ENCODE measurements at regions not wholly inside any gene's neighbourhood (a gene's known extent, or its start where the extent isn't known, plus 50 kb on each side); places are given as distances from the start of the nearest gene placed in this dataset.

GRCh38 chr5:124631874-124632550, 114.4 kb downstream of the ZNF608 start:
- Histone ChIP-seq H3K27me3 (replicated peaks; ENCODE audit: insufficient read depth, low read depth, low read length, poor library complexity) (no peaks in the 10 kb centered on the region), H3K36me3 (ENCODE audit: insufficient read depth, low read length, poor library complexity, severe bottlenecking) (no peaks in the 10 kb centered on the region), H3K9me3 (ENCODE audit: low read depth, low read length, poor library complexity, severe bottlenecking) (no peaks in the 10 kb centered on the region), H3K27ac (ENCODE audit: low read depth, low read length, poor library complexity, severe bottlenecking) (no peak overlapping the region), H3K4me3 (ENCODE audit: low read depth, low read length, poor library complexity, severe bottlenecking) (no peak overlapping the region), H3K4me1 (ENCODE audit: insufficient read depth, low read length, poor library complexity, severe bottlenecking) (no peaks in the 10 kb centered on the region)
- CTCF ChIA-PET: no interaction called here
- TF ChIP-seq CTCF (conservative IDR thresholded peaks at IDR 0.05; ENCODE audit: low read depth, low read length) (no peak), EZH2 (IDR thresholded peaks at IDR 0.05; ENCODE audit: borderline replicate concordance, low read depth, low read length, poor library complexity, severe bottlenecking) (no peak)
- intact Hi-C loops (cut with micrococcal nuclease; ENCODE audit: unreplicated experiment): no loop called here
- POLR2A ChIA-PET (ENCODE audit: low non-redundant PET): no interaction called here
- BruUV-seq (replicated peaks): no TSS peak
- DNase-seq (ENCODE audit: low spot score): no peak

GRCh38 chr5:124630767-124631704, 115.4 kb downstream of the ZNF608 start:
- Histone ChIP-seq H3K4me1 (ENCODE audit: insufficient read depth, low read length, poor library complexity, severe bottlenecking) (no peaks in the 10 kb centered on the region), H3K27me3 (replicated peaks; ENCODE audit: insufficient read depth, low read depth, low read length, poor library complexity) (no peaks in the 10 kb centered on the region), H3K9me3 (ENCODE audit: low read depth, low read length, poor library complexity, severe bottlenecking) (no peaks in the 10 kb centered on the region), H3K4me3 (ENCODE audit: low read depth, low read length, poor library complexity, severe bottlenecking) (no peak overlapping the region), H3K27ac (ENCODE audit: low read depth, low read length, poor library complexity, severe bottlenecking) (no peak overlapping the region), H3K36me3 (ENCODE audit: insufficient read depth, low read length, poor library complexity, severe bottlenecking) (no peaks in the 10 kb centered on the region)
- intact Hi-C loops (cut with micrococcal nuclease; ENCODE audit: unreplicated experiment): no loop called here
- CTCF ChIA-PET: no interaction called here
- no peak for DNase-seq (ENCODE audit: low spot score)
- BruUV-seq (replicated peaks): no TSS peak
- TF ChIP-seq CTCF (conservative IDR thresholded peaks at IDR 0.05; ENCODE audit: low read depth, low read length) (no peak), EZH2 (IDR thresholded peaks at IDR 0.05; ENCODE audit: borderline replicate concordance, low read depth, low read length, poor library complexity, severe bottlenecking) (no peak)
- POLR2A ChIA-PET (ENCODE audit: low non-redundant PET): no interaction called here

- ChIA-PET POLR2A (ENCODE audit: low non-redundant PET) (no interaction called here), CTCF (no interaction called here)
- H3K4me1 ChIP-seq (ENCODE audit: insufficient read depth, low read length, poor library complexity, severe bottlenecking): no peaks in the 10 kb centered on the region
- no peaks in the 10 kb centered on the region for H3K36me3 ChIP-seq (ENCODE audit: insufficient read depth, low read length, poor library complexity, severe bottlenecking)
- H3K9me3 ChIP-seq (ENCODE audit: low read depth, low read length, poor library complexity, severe bottlenecking): no peaks in the 10 kb centered on the region
- H3K27ac ChIP-seq (ENCODE audit: low read depth, low read length, poor library complexity, severe bottlenecking): no peak overlapping the region
- no peak overlapping the region for H3K4me3 ChIP-seq (ENCODE audit: low read depth, low read length, poor library complexity, severe bottlenecking)
- intact Hi-C loops (cut with micrococcal nuclease; ENCODE audit: unreplicated experiment): no loop called here
- BruUV-seq (replicated peaks): no TSS peak
- DNase-seq (ENCODE audit: low spot score): no peak
- TF ChIP-seq CTCF (conservative IDR thresholded peaks at IDR 0.05; ENCODE audit: low read depth, low read length): no peak
- no peak for TF ChIP-seq EZH2 (IDR thresholded peaks at IDR 0.05; ENCODE audit: borderline replicate concordance, low read depth, low read length, poor library complexity, severe bottlenecking)
- no peaks in the 10 kb centered on the region for H3K27me3 ChIP-seq (replicated peaks; ENCODE audit: insufficient read depth, low read depth, low read length, poor library complexity)
Measured at GRCh38 chr5:124628721-124629596, 117.5 kb downstream of the ZNF608 start.
